GM21786 (cell line): ENCODE measurements at regions not wholly inside any gene's neighbourhood (a gene's known extent, or its start where the extent isn't known, plus 50 kb on each side); places are given as distances from the start of the nearest gene placed in this dataset.
"Not testable (repeated sequence)": the region's sequence is repeated elsewhere in the genome, so short reads cannot be mapped to it uniquely, and the experiment has no call there.

Experiments
- ATAC-seq: cut with Tn5 transposase; IDR thresholded peaks from one replicate; pipeline ENCODE4 v1.9.1; 2021; ENCODE audit not compliant: unreplicated experiment

- ATAC-seq: no peak
These were observed 109.1 kb upstream of the ANK2 start for GRCh38 chr4:112940336-112940735.

- ATAC-seq: no peak
These were observed 107.4 kb upstream of the ANK2 start for GRCh38 chr4:112942077-112942476.

- no peak for ATAC-seq
These were observed 106.5 kb upstream of the ANK2 start for GRCh38 chr4:112942997-112943396.

- no peak for ATAC-seq
These were observed 105.4 kb upstream of the ANK2 start for GRCh38 chr4:112944006-112944405.

GRCh38 chr4:112946127-112946526 is 103.3 kb upstream of the ANK2 start:
- ATAC-seq: no peak

GRCh38 chr4:112947616-112948015 is 101.8 kb upstream of the ANK2 start:
- no peak for ATAC-seq

- ATAC-seq: no peak
These were observed 97.8 kb upstream of the ANK2 start for GRCh38 chr4:112951362-112952312.

- no peak for ATAC-seq
These were observed 97.1 kb upstream of the ANK2 start for GRCh38 chr4:112952313-112952700.

- ATAC-seq: no peak
These were observed 96.2 kb upstream of the ANK2 start for GRCh38 chr4:112953262-112953661.

- ATAC-seq: no peak
These were observed 95.2 kb upstream of the ANK2 start for GRCh38 chr4:112954286-112954685.

- ATAC-seq: no peak
These were observed 93.0 kb upstream of the ANK2 start for GRCh38 chr4:112956484-112956896.

- not testable (repeated sequence) for ATAC-seq
These were observed 91.7 kb upstream of the ANK2 start for GRCh38 chr4:112957764-112958163.

GRCh38 chr4:112966701-112967488 is 82.6 kb upstream of the ANK2 start:
- ATAC-seq: no peak

GRCh38 chr4:112968451-112969159 is 80.8 kb upstream of the ANK2 start:
- ATAC-seq: no peak

GRCh38 chr4:112970903-112971302 is 78.5 kb upstream of the ANK2 start:
- no peak for ATAC-seq

GRCh38 chr4:112973750-112974251 is 75.7 kb upstream of the ANK2 start:
- ATAC-seq: no peak

- no peak for ATAC-seq
These were observed 73.7 kb upstream of the ANK2 start for GRCh38 chr4:112975567-112976355.

- no peak for ATAC-seq
These were observed 70.6 kb upstream of the ANK2 start for GRCh38 chr4:112978691-112979472.

- ATAC-seq: no peak
These were observed 69.5 kb upstream of the ANK2 start for GRCh38 chr4:112979881-112980421.
